ENCODE measurements at regions not wholly inside any gene's neighbourhood (a gene's known extent, or its start where the extent isn't known, plus 50 kb on each side); places are given as distances from the start of the nearest gene placed in this dataset.
"Not testable (repeated sequence)": the region's sequence is repeated elsewhere in the genome, so short reads cannot be mapped to it uniquely, and the experiment has no call there.

DNA sequence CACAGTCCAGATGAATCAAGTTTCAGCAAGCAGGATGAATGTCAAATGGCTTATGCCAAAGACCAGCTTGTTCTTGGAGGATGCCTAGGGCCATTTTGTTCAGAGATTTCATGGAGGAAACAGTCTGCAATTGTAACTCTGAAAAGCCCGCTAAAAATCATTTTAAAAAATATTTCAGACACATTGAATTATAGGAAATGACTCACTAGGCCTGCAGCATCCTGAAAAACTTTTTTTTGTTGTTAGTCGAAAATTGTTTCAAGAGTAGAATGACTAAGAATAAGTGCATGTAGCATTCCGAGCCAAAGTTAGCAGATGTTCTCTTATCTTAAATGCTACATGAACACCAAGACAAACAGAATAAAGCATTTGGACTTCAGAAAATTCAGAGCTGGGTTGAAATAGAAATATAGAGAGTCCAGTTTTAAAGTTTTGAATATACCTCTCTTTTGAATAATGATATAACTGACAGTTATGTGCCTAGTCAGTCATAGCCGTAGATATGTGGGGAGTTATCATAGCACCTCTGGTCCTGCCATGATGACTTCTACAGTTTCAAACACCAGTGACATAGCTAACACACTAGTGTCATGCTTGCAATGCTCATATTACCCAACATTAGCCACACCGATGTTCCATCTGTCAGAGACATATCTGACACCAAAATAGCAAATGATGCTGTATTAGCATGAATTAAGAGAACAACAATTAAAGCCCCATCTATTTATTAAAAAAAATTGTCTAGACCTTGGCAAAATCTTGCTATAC is 1462.8 kb upstream of the GBE1 start:
- Histone ChIP-seq H3K9me3 (ENCODE audit: low read depth, low read length) (no peaks in the 10 kb centered on the region), H3K9ac (ENCODE audit: insufficient read length) (no peak overlapping the region), H3K27ac (no peak overlapping the region), H3K36me3 (ENCODE audit: insufficient read depth, low read length) (no peaks in the 10 kb centered on the region), H3K4me3 (no peak overlapping the region)
- TF ChIP-seq EZH2 (IDR thresholded peaks at IDR 0.05): no peak
- no peak for TF ChIP-seq FOXP2 (optimal IDR thresholded peaks at IDR 0.05; ENCODE audit: control extremely low read depth, extremely low read length, insufficient read depth)
- no peak for TF ChIP-seq POLR2AphosphoS5 (IDR thresholded peaks at IDR 0.05; ENCODE audit: borderline replicate concordance, low read depth, low read length)
- no peak for DNase-seq (ENCODE audit: low read depth, low spot score)

GRCh38 chr3:83218383-83219200 is 1457.1 kb upstream of the GBE1 start:
- no peak overlapping the region for H3K27ac ChIP-seq
- H3K36me3 ChIP-seq (ENCODE audit: insufficient read depth, low read length): no peaks in the 10 kb centered on the region
- H3K4me3 ChIP-seq: no peak overlapping the region
- H3K9me3 ChIP-seq (ENCODE audit: low read depth, low read length): no peaks in the 10 kb centered on the region
- TF ChIP-seq POLR2AphosphoS5 (IDR thresholded peaks at IDR 0.05; ENCODE audit: borderline replicate concordance, low read depth, low read length) (no peak), FOXP2 (optimal IDR thresholded peaks at IDR 0.05; ENCODE audit: control extremely low read depth, extremely low read length, insufficient read depth) (no peak), EZH2 (IDR thresholded peaks at IDR 0.05) (no peak)
- no peak for DNase-seq (ENCODE audit: low read depth, low spot score)
- H3K9ac ChIP-seq (ENCODE audit: insufficient read length): no peak overlapping the region

DNA sequence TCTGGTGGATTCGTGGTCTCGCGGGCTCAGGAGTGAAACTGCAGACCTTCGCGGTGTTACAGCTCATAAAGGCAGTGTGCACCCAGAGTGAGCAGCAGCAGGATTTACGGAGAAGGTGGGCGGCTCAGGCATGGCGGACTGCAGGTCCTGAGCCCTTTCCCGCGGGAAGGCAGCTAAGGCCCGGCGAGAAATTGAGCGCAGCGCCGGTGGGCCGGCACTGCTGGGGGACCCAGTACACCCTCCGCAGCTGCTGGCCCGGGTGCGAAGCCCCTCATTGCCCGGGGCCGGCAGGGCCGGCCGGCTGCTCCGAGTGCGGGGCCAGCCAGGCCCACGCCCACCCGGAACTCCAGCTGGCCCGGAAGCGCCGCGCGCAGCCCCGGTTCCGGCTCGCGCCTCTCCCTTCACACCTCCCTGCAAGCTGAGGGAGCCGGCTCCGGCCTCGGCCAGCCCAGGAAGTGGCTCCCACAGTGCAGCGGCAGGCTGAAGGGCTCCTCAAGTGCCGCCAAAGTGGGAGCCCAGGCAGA is 1456.2 kb upstream of the GBE1 start:
- not testable (repeated sequence) for DNase-seq (ENCODE audit: low read depth, low spot score); H3K27ac ChIP-seq; H3K9me3 ChIP-seq (ENCODE audit: low read depth, low read length); H3K4me3 ChIP-seq; H3K36me3 ChIP-seq (ENCODE audit: insufficient read depth, low read length); H3K9ac ChIP-seq (ENCODE audit: insufficient read length)

- Histone ChIP-seq H3K36me3 (ENCODE audit: insufficient read depth, low read length) (no peaks in the 10 kb centered on the region), H3K9me3 (ENCODE audit: low read depth, low read length) (no peaks in the 10 kb centered on the region), H3K27ac (no peak overlapping the region), H3K9ac (ENCODE audit: insufficient read length) (no peak overlapping the region), H3K4me3 (no peak overlapping the region)
- no peak for TF ChIP-seq EZH2 (IDR thresholded peaks at IDR 0.05)
- no peak for TF ChIP-seq FOXP2 (optimal IDR thresholded peaks at IDR 0.05; ENCODE audit: control extremely low read depth, extremely low read length, insufficient read depth)
- TF ChIP-seq POLR2AphosphoS5 (IDR thresholded peaks at IDR 0.05; ENCODE audit: borderline replicate concordance, low read depth, low read length): no peak
- DNase-seq (ENCODE audit: low read depth, low spot score): no peak
These were observed 1455.6 kb upstream of the GBE1 start for GRCh38 chr3:83216919-83217594.

DNA sequence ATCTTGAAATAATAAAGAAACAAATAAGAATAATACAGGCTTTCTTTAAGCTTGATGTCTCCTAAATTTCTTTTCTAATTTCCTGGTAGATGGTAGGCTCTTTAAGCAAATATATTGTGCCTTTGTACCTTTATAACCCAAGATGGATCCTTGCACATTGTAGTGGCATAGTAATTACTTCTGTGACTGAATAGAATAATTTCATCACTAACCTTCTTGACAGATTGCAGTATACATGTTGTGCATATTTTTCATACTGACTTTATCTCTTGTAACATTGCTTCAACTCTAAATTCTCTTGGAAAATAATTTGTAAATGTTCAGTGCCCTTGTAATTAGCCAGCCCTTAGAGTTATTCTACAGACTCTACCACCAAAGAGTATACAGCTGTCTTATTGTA is 1433.8 kb upstream of the GBE1 start:
- Histone ChIP-seq H3K9me3 (ENCODE audit: low read depth, low read length) (no peaks in the 10 kb centered on the region), H3K27ac (no peak overlapping the region), H3K36me3 (ENCODE audit: insufficient read depth, low read length) (no peaks in the 10 kb centered on the region), H3K9ac (ENCODE audit: insufficient read length) (no peak overlapping the region), H3K4me3 (no peak overlapping the region)
- no peak for DNase-seq (ENCODE audit: low read depth, low spot score)
- TF ChIP-seq FOXP2 (optimal IDR thresholded peaks at IDR 0.05; ENCODE audit: control extremely low read depth, extremely low read length, insufficient read depth) (no peak), EZH2 (IDR thresholded peaks at IDR 0.05) (no peak), POLR2AphosphoS5 (IDR thresholded peaks at IDR 0.05; ENCODE audit: borderline replicate concordance, low read depth, low read length) (no peak)

DNA sequence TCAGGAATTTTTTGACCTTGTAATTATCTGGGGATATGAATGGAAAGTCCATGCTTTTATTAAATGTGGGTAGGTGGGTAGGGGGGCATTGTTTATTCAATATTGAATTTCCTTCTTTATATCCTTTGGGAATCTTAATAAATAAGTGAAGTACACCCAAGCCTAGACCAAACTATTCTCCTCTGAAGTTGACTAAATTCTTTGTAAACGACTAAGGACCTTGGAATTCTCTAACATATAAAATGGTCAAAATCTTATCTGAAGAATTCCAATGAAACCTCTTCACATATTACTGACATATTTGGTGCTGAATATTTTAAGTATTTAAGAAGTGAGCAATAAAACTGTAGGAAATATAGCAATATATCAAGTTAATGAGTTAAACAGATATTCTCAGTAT is 1432.1 kb upstream of the GBE1 start:
- H3K9me3 ChIP-seq (ENCODE audit: low read depth, low read length): no peaks in the 10 kb centered on the region
- TF ChIP-seq POLR2AphosphoS5 (IDR thresholded peaks at IDR 0.05; ENCODE audit: borderline replicate concordance, low read depth, low read length): no peak
- no peak for TF ChIP-seq EZH2 (IDR thresholded peaks at IDR 0.05)
- TF ChIP-seq FOXP2 (optimal IDR thresholded peaks at IDR 0.05; ENCODE audit: control extremely low read depth, extremely low read length, insufficient read depth): no peak
- no peaks in the 10 kb centered on the region for H3K36me3 ChIP-seq (ENCODE audit: insufficient read depth, low read length)
- no peak overlapping the region for H3K9ac ChIP-seq (ENCODE audit: insufficient read length)
- no peak overlapping the region for H3K4me3 ChIP-seq
- no peak overlapping the region for H3K27ac ChIP-seq
- DNase-seq (ENCODE audit: low read depth, low spot score): no peak

GRCh38 chr3:83189634-83190033 is 1428.2 kb upstream of the GBE1 start:
- TF ChIP-seq POLR2AphosphoS5 (IDR thresholded peaks at IDR 0.05; ENCODE audit: borderline replicate concordance, low read depth, low read length): no peak
- no peak for TF ChIP-seq FOXP2 (optimal IDR thresholded peaks at IDR 0.05; ENCODE audit: control extremely low read depth, extremely low read length, insufficient read depth)
- no peak for TF ChIP-seq EZH2 (IDR thresholded peaks at IDR 0.05)
- 0 out of 2 replicates have a peak, but pooled peaks cover 3% of the 10 kb centered on the region for H3K9me3 ChIP-seq (ENCODE audit: low read depth, low read length)

DNA sequence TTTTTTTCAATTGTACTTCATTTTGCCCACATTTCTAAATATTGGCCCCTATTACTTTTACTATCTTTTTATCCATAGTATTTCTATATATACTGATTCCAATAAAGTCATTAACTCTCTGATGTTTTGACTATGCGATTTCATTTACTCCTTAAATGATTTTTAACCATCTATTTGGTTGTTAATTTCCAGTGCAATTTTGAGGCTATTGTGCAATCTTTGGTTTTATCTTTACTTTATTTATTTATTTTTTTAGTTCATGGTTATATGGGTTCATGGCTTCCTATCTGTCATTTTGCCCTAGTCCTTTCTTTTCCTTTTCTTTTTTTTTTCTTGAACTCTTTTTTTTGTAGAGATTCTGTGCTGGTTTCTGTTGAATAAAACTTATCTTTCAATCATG is 1408.0 kb upstream of the GBE1 start:
- no peak overlapping the region for H3K9ac ChIP-seq (ENCODE audit: insufficient read length)
- H3K36me3 ChIP-seq (ENCODE audit: insufficient read depth, low read length): no peaks in the 10 kb centered on the region
- H3K27ac ChIP-seq: no peak overlapping the region
- DNase-seq (ENCODE audit: low read depth, low spot score): no peak
- H3K9me3 ChIP-seq (ENCODE audit: low read depth, low read length): no peaks in the 10 kb centered on the region
- no peak overlapping the region for H3K4me3 ChIP-seq
- no peak for TF ChIP-seq EZH2 (IDR thresholded peaks at IDR 0.05)
- no peak for TF ChIP-seq FOXP2 (optimal IDR thresholded peaks at IDR 0.05; ENCODE audit: control extremely low read depth, extremely low read length, insufficient read depth)
- no peak for TF ChIP-seq POLR2AphosphoS5 (IDR thresholded peaks at IDR 0.05; ENCODE audit: borderline replicate concordance, low read depth, low read length)

More at GRCh38 chr3:83189634-83190033, 1428.2 kb upstream of the GBE1 start:
- Histone ChIP-seq H3K27ac (no peak overlapping the region), H3K4me3 (no peak overlapping the region), H3K36me3 (ENCODE audit: insufficient read depth, low read length) (no peaks in the 10 kb centered on the region), H3K9ac (ENCODE audit: insufficient read length) (no peak overlapping the region)
- DNase-seq (ENCODE audit: low read depth, low spot score): no peak

Data from SK-N-MC (cell line).